Muscle of back (tissue), 3 donors: ENCODE measurements at regions not wholly inside any gene's neighbourhood (a gene's known extent, or its start where the extent isn't known, plus 50 kb on each side); places are given as distances from the start of the nearest gene placed in this dataset.

Source experiments
- DNase-seq, 3 donors: peaks; one replicate each; pipeline versions ENCODE4 v3.0.0 to v3.0.0-alpha.2; 2013

DNA sequence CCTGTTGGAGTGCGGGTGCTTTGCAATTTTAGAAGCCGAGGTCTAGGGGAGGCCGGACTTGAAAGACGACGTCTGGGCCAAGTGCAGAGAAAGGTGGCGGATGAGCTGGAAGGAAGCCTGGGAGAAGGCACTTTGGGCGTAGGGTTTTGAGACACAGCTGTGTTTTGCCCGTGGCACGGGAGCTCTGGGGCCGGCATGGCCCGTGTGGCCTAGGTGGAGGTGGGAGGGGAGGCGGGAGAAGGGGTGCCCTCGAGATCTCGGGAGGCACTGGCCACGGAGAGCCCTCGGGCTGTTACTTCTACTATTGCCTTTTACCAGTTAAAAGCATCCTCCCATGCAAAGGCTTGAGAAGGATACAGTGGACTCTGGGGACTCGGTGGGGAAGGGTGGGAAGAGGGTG lies 161.9 kb downstream of the FOXL1 start:
- DNase-seq = no peak

DNA sequence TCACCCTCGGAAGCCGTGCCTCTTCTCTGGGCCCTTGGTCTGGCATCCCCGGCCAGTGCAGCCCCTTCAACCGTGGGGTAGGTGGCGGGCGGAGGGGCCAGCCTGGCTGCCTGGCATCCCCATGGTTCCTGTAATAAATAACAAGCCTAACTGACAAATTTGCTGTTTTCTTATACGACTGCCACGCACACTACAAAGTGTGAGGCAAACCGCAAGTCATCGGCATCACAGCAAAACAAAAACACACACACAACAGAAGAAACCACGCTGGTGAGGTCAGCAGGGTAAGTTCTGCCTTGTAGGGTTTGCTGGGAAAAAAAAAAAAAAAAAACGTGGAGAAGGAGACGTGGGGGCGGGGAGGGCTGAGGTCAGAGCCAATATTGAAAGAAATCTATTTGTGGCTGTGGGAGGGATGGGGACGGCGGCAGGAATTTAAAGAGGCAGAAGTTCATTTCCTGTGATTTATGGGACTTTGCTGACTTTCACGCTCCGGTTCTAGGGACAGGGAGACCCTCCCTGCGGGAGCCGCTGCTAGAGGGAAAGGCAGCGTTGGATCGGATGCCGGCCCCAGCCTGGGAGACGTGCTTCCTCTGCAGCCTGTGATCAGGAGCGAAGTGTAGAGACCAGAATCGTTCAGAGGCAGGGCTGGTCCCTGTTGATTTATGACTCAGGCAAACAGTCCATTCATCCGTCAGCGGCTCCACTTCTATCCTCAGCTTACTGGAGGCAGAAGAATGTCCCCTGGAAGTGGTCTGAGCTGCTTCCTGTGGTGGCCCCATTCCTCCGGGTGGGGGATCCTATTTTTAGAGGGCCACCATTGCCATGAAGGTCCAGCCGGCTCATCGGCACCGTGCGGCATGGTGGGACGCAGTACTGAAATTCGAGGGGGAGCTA lies 162.8 kb downstream of the FOXL1 start:
- peak in 2 of 3 donors; percentile 65 to 90 for DNase-seq

GRCh38 chr16:86747761-86748160 lies 169.4 kb downstream of the FOXL1 start:
- no peak for DNase-seq

DNA sequence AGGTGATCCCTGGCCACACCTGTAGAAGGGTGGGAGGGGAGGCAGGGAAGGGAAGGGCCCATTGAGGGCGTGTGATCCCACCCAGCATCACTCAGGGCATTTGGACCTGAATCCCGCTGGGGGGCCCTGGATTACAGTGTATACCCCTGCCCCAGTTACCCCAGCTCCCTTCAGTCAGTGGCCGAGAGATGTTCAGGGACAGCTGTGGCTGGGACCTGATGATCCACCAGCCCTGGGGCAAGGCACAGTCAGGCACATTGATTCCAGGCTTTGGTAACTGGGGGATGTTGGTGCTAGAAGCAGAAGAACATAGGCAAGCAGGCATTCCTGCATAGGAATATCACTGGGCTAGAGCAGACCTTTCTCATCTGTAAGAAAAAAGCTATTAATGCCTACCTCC lies 170.3 kb downstream of the FOXL1 start:
- no peak for DNase-seq

DNA sequence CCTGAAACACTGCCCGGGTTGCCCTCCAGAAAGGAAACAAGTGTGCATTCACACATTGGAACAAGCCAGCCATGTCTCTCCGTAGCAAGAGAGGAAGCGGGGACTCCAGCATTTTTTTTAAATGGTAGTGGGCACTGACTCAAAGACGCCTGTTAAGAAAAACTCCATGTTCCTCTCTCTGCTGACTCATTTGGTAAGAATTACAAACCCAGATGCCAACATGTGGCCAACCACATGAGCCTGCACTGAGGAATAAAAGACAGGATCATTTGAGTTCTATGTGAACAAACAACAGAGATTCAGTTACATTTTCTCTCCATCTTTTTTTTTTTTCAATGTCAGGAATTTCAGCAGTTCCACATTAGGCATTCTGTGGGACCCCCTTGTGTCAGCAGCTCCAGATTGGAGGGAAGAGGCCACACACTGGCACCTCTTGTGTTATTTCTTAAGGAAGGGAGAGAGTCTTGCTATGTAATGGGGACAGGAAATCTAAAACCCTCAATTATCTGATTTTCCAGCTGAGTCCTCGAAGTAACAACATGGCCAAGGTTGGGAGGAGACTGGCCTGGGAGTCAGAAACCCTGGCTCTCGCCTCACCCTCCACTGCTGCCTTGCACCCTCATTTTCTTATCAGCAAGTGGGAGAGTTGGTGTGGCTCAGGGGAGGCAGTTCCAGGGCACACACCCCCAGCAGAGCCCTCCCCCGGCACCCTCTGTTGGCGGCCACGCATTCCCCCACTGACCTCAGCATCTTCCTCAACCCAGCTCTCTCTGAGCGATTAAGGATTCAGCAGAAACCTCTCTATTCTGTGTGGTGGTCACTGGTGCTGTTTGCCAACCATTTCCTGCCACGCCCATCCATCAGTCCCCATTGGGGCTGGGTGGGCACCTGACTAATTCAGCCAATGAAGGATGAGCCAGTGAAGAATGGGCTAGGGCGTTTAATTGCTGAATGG lies 173.0 kb downstream of the FOXL1 start:
- peak in 1 of 3 donors; percentile 73 for DNase-seq

- no peak for DNase-seq
Observed at GRCh38 chr16:86752582-86753175, 174.3 kb downstream of the FOXL1 start.

GRCh38 chr16:86753399-86753798 lies 175.1 kb downstream of the FOXL1 start:
- DNase-seq = no peak

- peak in 1 of 3 donors; percentile 48 for DNase-seq
Observed at GRCh38 chr16:86755571-86756006, 177.2 kb downstream of the FOXL1 start.

DNA sequence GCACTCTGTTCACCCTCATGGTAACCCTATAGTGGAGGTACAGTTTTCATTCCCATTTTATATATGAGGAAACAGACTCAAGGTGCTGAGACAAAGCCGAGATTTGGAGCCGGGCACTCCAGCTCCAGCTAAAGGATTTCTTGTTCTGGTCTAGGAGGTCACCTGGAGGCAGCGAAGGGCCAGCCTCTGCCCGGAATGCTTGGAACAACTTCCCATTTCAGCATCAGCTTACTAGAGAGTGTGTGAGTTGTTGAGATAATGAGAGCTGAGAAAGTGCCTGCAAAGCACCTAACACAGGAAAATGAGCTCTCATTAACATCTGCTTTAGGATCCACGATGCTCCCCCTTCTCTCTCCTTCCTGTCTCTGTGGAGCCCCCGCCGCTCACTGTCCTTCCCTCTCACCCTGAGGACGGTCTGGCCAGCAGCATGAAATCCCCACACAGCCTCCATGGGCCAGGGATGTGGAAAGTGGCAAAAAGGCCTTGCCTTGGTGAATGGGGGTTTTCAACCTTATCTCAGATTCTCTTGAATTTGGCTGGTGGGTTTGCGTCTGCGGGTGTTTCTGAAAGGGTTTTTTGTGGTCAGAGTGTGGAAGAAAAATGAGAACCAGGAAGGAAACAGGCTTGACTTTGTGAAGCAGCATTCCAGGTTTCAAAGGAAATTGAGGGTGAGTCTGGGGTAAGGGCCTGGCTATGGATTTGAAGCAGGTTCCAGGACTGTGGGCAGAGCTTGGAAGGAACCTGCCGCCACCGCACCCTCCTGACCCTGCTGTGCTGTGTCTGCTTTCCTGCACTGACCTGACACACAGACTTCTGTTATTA lies 178.7 kb downstream of the FOXL1 start:
- no peak for DNase-seq

- no peak for DNase-seq
Observed at GRCh38 chr16:86757704-86758040, 179.3 kb downstream of the FOXL1 start.

- DNase-seq = no peak
Observed at GRCh38 chr16:86758932-86759331, 180.6 kb downstream of the FOXL1 start.

GRCh38 chr16:86761111-86762031 lies 183.0 kb downstream of the FOXL1 start:
- peak; percentile 41 to 55 (median 54) for DNase-seq

GRCh38 chr16:86762095-86762494 lies 183.7 kb downstream of the FOXL1 start:
- no peak for DNase-seq

DNA sequence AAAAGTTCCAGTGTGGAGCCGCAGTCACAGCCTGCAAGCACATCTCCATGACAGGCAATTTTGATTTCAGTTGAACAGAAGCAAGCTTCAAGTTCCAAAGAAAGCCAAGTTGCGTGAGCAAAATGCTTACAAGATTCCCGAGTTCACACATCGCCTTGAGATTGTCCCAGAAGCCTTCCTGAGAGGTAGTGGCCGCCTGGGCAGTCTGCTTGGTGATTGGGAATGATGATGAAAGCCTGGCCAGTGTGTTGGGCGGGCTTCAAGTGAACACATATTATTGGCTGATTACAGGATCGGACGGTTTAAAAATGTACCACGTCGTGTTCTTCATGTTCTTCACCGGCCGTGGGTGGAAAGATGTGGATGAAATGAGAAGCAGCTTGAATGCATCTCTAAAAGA lies 185.5 kb downstream of the FOXL1 start:
- DNase-seq = no peak

DNA sequence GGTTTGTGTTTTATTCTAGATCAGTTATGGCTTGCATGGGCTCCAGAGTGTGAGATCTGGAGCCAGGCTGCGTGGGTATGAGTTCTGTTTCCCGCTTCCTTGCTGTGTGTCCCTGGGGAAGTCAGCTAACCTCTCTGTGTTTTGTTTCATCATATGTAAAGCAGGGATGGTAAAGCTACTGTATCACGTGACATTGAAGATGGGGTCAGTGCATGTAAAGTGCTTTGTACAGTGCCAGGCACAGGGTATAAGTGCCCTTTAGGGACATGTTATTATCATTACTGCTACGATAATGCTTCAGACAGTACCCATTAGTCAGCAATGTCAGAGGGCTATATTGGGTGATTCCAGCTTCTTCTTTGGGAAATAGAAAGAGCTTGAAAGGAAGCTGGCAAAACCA lies 186.2 kb downstream of the FOXL1 start:
- DNase-seq = no peak

GRCh38 chr16:86765389-86766026 lies 187.2 kb downstream of the FOXL1 start:
- DNase-seq = no peak

- no peak for DNase-seq
Observed at GRCh38 chr16:86766700-86767099, 188.4 kb downstream of the FOXL1 start.

- DNase-seq = no peak
Observed at GRCh38 chr16:86768228-86768791, 190.0 kb downstream of the FOXL1 start.

GRCh38 chr16:86768999-86769398 lies 190.7 kb downstream of the FOXL1 start:
- DNase-seq = peak in 1 of 3 donors; percentile 59
